ENCODE measurements at regions not wholly inside any gene's neighbourhood (a gene's known extent, or its start where the extent isn't known, plus 50 kb on each side); places are given as distances from the start of the nearest gene placed in this dataset.

GRCh38 chr10:131015271-131015670 is 296.2 kb downstream of the TCERG1L start:
- no peaks in the 10 kb centered on the region for H3K36me3 ChIP-seq
- no peak for DNase-seq (ENCODE audit: low read depth in 1 of 2, low spot score in 1 of 2)
- no peak for TF ChIP-seq CTCF (IDR thresholded peaks at IDR 0.05; ENCODE audit: low read depth, low read length)

GRCh38 chr10:131016556-131016955 is 295.0 kb downstream of the TCERG1L start:
- Histone ChIP-seq H3K4me1 (ENCODE audit: low read depth) (no peaks in the 10 kb centered on the region), H3K27ac (no peak overlapping the region), H3K4me3 (no peak overlapping the region), H3K36me3 (no peaks in the 10 kb centered on the region), H3K27me3 (no peaks in the 10 kb centered on the region), H3K9me3 (ENCODE audit: low read depth) (no peaks in the 10 kb centered on the region)
- no peak for TF ChIP-seq CTCF (IDR thresholded peaks at IDR 0.05; ENCODE audit: low read depth, low read length)
- DNase-seq (ENCODE audit: low read depth in 1 of 2, low spot score in 1 of 2) = no peak

More at GRCh38 chr10:131015271-131015670, 296.2 kb downstream of the TCERG1L start:
- H3K9me3 ChIP-seq (ENCODE audit: low read depth) = no peaks in the 10 kb centered on the region
- no peak overlapping the region for H3K27ac ChIP-seq
- H3K4me1 ChIP-seq (ENCODE audit: low read depth) = no peaks in the 10 kb centered on the region
- H3K4me3 ChIP-seq = no peak overlapping the region
- H3K27me3 ChIP-seq = no peaks in the 10 kb centered on the region

- H3K4me3 ChIP-seq = no peak overlapping the region
- no peaks in the 10 kb centered on the region for H3K4me1 ChIP-seq (ENCODE audit: low read depth)
- TF ChIP-seq CTCF (IDR thresholded peaks at IDR 0.05; ENCODE audit: low read depth, low read length) = no peak
- H3K36me3 ChIP-seq = no peaks in the 10 kb centered on the region
- no peak for DNase-seq (ENCODE audit: low read depth in 1 of 2, low spot score in 1 of 2)
- no peak overlapping the region for H3K27ac ChIP-seq
- H3K9me3 ChIP-seq (ENCODE audit: low read depth) = no peaks in the 10 kb centered on the region
- no peaks in the 10 kb centered on the region for H3K27me3 ChIP-seq
Observed at GRCh38 chr10:131017566-131018285, 293.8 kb downstream of the TCERG1L start.

- Histone ChIP-seq H3K27me3 (no peaks in the 10 kb centered on the region), H3K36me3 (no peaks in the 10 kb centered on the region), H3K4me1 (ENCODE audit: low read depth) (no peaks in the 10 kb centered on the region), H3K4me3 (no peak overlapping the region), H3K9me3 (ENCODE audit: low read depth) (no peaks in the 10 kb centered on the region), H3K27ac (no peak overlapping the region)
- no peak for DNase-seq (ENCODE audit: low read depth in 1 of 2, low spot score in 1 of 2)
- TF ChIP-seq CTCF (IDR thresholded peaks at IDR 0.05; ENCODE audit: low read depth, low read length) = no peak
Observed at GRCh38 chr10:131018886-131019500, 292.5 kb downstream of the TCERG1L start.

- H3K36me3 ChIP-seq = no peaks in the 10 kb centered on the region
- no peaks in the 10 kb centered on the region for H3K4me1 ChIP-seq (ENCODE audit: low read depth)
- no peak overlapping the region for H3K27ac ChIP-seq
- H3K9me3 ChIP-seq (ENCODE audit: low read depth) = no peaks in the 10 kb centered on the region
- DNase-seq (ENCODE audit: low read depth in 1 of 2, low spot score in 1 of 2) = no peak
- H3K27me3 ChIP-seq = no peaks in the 10 kb centered on the region
- no peak for TF ChIP-seq CTCF (IDR thresholded peaks at IDR 0.05; ENCODE audit: low read depth, low read length)
- no peak overlapping the region for H3K4me3 ChIP-seq
Observed at GRCh38 chr10:131019696-131020095, 291.8 kb downstream of the TCERG1L start.
